ENCODE measurements at regions not wholly inside any gene's neighbourhood (a gene's known extent, or its start where the extent isn't known, plus 50 kb on each side); places are given as distances from the start of the nearest gene placed in this dataset.

DNA sequence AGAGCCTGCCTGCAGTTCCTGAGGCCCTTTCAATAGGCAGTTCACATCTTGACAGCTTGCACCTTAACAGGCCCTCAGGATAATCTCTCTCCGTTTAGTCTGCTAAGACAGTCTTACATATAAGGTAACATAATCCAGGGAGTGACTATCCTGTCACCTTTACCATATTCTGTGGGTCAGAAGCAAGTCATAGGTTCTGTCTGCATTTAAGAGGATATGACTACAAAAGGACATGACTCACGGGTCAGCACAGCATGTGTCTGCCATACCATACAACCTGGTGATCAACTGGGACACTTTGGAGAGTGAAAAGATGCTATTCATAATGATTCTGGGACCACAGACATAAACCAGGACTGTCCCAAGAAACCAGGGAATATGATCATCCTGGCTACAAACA lies 611.1 kb downstream of the SOX6 start:
- no peak for DNase-seq

- DNase-seq = no peak
Observed at GRCh38 chr11:15747671-15748070, 608.7 kb downstream of the SOX6 start.

GRCh38 chr11:15748132-15748531 lies 608.2 kb downstream of the SOX6 start:
- DNase-seq = no peak

DNA sequence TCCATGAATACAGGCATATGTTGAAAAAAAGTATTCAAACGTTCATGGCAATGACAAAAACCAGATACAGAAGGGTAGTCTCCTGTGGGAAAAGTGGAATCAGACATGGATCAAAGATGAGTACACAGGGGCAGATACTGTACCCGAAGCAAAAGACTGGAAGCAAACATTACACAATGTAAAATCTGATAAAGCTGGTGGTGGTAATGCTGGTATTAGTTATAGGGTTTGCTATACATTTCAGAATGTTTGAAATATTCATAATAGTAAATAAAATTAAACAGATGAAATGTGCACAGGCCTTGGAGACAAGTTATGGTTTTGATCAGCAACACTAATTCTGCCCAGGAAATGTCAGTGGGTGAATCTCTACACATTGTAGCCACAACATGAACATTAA lies 607.6 kb downstream of the SOX6 start:
- DNase-seq = no peak

- DNase-seq = no peak
Observed at GRCh38 chr11:15750535-15751308, 605.6 kb downstream of the SOX6 start.

GRCh38 chr11:15754221-15754620 lies 602.1 kb downstream of the SOX6 start:
- no peak for DNase-seq

- no peak for DNase-seq
Observed at GRCh38 chr11:15757048-15757698, 599.2 kb downstream of the SOX6 start.

- DNase-seq = no peak
Observed at GRCh38 chr11:15758857-15759465, 597.4 kb downstream of the SOX6 start.

GRCh38 chr11:15761235-15761634 lies 595.1 kb downstream of the SOX6 start:
- no peak for DNase-seq

- DNase-seq = no peak
Observed at GRCh38 chr11:15764326-15764725, 592.0 kb downstream of the SOX6 start.

GRCh38 chr11:15764948-15765347 lies 591.4 kb downstream of the SOX6 start:
- DNase-seq = no peak

DNA sequence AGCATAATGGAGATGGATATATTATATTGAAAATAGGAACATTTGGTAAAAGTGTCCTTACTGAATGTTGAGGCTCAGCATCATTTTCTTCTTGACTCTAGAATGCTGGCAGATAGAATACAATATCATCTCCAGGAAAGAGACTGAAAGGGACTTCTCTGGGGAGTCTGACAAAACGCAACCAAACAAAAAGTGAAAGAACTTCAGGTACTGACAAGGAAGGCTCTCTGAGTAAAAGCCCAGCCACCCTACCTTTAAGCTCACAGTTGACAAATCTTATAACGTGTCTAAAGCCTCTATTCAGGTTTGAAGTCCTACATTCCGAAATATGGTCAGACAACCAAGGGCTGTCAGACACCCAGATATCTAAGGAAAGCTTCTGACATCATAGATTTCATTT lies 590.8 kb downstream of the SOX6 start:
- no peak for DNase-seq

DNA sequence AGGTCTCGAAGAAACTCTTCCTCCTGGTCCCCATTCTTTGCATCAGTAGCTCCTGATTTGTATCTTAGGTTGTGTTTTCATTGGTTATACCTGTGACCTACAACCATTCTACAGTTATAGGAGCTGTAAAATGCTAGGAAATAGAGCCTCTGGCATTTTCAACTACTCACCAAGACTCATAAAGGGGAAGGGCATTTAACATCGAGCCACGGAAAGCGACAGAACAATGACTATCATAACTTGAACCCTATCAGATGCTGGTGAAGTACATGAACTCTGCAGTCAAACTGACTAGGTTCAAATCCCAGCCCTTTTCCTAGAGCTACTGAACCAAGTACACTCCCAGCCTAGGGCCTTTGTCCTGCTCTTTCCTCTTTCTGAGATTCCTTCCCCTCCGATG lies 588.0 kb downstream of the SOX6 start:
- DNase-seq = no peak

DNA sequence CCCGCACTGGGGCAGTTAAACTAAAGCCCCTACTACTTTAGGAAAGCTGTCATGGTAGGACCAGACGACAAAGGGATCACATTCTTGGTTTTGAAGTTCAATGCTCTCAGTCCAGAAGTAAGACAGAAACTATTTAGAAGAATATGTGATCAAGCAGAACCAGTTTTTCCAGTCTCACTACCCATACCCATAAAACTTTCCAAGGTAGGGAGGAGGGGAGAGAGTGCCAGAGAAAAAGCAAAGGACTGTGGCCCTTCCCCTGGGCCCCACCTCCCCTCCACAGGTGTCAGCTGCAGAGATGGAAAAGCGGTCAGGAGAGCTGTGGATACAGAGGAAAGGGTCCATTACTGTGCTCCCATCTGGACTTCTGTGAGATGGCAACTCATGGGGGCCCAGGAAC lies 587.1 kb downstream of the SOX6 start:
- DNase-seq = no peak

GRCh38 chr11:15770798-15771414 lies 585.4 kb downstream of the SOX6 start:
- DNase-seq = peak; percentile 37

DNA sequence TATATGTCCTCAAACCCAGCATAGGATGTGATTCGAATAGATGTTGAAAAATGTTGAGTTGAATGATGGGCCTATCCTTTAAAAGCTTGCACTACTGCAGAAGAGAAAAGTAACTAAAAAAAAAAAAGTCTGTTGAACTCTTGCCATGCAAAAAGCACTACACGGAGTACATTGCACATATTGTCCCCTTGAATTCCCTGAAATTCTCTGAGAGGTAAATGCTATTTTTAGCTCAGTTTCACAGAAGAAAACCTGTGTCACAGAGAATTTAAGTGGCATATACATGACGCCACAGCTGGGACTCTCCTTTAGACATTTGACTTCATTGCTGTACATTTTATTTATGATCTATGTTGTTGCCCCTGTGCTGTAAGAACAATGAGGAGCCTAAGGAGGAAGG lies 583.8 kb downstream of the SOX6 start:
- DNase-seq = no peak

GRCh38 chr11:15772981-15773380 lies 583.4 kb downstream of the SOX6 start:
- no peak for DNase-seq

- DNase-seq = no peak
Observed at GRCh38 chr11:15773476-15774387, 582.6 kb downstream of the SOX6 start.

- DNase-seq = no peak
Observed at GRCh38 chr11:15774388-15774939, 581.9 kb downstream of the SOX6 start.

DNA sequence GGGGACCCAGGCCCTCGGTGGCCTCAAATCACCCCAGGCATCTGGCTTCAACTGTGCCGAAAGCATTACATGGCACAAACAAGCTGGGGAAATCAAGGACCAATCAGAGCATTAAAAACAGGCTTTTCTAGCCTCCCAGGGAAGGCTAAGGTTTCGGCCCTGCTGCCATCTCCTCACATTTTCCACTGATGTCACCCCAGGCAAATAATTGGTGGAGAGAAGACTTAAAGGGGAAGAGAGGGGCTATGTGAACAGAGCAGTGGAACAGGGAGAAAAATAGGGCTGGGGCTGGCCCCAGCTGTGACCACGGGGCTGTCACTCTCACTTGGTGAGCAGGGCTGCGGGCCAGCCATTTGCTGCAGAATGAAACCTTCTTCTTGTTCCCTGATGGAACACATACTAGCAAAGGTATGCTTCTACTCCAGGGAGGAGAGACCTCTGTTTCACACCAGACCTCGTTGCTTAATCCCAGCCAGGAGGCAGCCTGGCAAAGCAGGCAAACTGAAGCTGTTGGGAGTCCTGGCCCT lies 581.3 kb downstream of the SOX6 start:
- DNase-seq = peak; percentile 10

DNA sequence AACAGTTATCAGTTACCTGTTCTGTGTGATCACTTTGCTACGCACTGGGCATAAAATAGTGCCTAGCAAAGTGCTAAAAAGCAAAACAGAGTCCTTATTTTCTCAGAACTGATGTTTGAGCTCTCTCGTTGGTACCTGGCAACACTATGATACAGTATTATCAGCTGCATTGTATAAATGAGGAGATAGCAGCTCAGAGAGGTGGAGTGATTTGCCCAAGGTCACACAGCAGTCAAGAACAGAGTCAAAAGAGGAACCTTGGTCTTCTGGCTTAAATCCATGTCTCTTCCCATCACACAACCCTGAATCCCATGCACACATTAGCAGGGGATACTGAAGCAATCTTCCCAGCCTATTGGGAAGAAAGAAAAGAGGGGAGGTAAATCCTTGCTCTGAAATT lies 580.5 kb downstream of the SOX6 start:
- DNase-seq = no peak

GRCh38 chr11:15776366-15776765 lies 580.0 kb downstream of the SOX6 start:
- no peak for DNase-seq

Data from fibroblast of skin of right biceps (primary cell).